ENCODE measurements at regions not wholly inside any gene's neighbourhood (a gene's known extent, or its start where the extent isn't known, plus 50 kb on each side); places are given as distances from the start of the nearest gene placed in this dataset.

DNA sequence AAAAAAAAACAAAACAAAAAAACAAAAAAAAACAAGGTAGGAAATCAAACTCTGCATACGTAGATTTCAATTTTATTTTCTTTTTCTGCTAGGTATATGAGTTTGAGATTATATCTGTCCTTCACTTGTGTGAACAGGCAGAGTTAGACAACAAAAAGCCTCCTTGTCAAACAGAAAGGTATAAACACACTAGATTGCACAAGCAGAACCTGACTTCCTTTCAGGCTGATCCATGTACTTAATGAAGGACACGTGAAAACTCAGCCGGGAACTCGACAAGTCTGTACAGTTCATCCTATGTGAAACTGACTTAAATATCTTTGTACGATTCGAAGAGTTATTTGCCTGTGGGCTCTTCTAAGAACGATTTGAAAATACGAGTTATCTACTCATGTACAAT, 254.1 kb downstream of the ARL4A start:
- TF ChIP-seq POLR2A (IDR thresholded peaks at IDR 0.05) = no peak
- TF ChIP-seq, protein P1, sequence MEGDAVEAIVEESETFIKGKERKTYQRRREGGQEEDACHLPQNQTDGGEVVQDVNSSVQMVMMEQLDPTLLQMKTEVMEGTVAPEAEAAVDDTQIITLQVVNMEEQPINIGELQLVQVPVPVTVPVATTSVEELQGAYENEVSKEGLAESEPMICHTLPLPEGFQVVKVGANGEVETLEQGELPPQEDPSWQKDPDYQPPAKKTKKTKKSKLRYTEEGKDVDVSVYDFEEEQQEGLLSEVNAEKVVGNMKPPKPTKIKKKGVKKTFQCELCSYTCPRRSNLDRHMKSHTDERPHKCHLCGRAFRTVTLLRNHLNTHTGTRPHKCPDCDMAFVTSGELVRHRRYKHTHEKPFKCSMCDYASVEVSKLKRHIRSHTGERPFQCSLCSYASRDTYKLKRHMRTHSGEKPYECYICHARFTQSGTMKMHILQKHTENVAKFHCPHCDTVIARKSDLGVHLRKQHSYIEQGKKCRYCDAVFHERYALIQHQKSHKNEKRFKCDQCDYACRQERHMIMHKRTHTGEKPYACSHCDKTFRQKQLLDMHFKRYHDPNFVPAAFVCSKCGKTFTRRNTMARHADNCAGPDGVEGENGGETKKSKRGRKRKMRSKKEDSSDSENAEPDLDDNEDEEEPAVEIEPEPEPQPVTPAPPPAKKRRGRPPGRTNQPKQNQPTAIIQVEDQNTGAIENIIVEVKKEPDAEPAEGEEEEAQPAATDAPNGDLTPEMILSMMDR (IDR thresholded peaks at IDR 0.05) = no peak
